ENCODE measurements at regions not wholly inside any gene's neighbourhood (a gene's known extent, or its start where the extent isn't known, plus 50 kb on each side); places are given as distances from the start of the nearest gene placed in this dataset.

DNA sequence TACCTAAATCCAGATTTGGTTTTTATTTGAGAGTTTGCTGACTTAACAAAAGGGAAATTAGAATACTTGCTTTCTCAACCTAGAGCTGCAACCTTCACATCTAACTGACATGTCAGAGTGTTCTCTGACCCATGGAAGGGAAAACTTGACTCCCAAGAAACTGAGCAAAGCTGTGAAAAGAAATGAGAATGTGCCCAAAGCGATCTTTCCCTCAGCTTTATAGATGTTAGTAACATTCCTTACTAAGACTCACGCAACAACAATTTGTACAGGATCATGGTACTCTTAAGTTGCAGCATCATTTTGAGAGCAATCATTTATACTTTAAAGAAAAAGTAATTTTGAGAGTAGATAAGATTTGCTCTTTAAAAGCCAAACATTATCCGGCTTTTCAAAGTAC is 117.0 kb upstream of the FBXL7 start:
- TF ChIP-seq CTCF (IDR thresholded peaks at IDR 0.05): no peak
- TF ChIP-seq POLR2AphosphoS5 (IDR thresholded peaks at IDR 0.05; ENCODE audit: insufficient read depth in 1 of 2, low read depth in 1 of 2): no peak

Data from vagina (tissue), 2 donors.